SW 1271 (cell line): ENCODE measurements at regions not wholly inside any gene's neighbourhood (a gene's known extent, or its start where the extent isn't known, plus 50 kb on each side); places are given as distances from the start of the nearest gene placed in this dataset.

Experiments
- DNase-seq, 2 experiments: peaks; one replicate each; lab custom pipeline; 2025; lab: John Stamatoyannopoulos, UW

- peak in 1 of 2 experiments; percentile 23 for DNase-seq
Observed at GRCh38 chr3:194265996-194266964, 84.8 kb downstream of the CPN2 start.

GRCh38 chr3:194267744-194268653, 83.1 kb downstream of the CPN2 start:
- no peak for DNase-seq

GRCh38 chr3:194268654-194269512, 82.2 kb downstream of the CPN2 start:
- no peak for DNase-seq

GRCh38 chr3:194269610-194270145, 81.5 kb downstream of the CPN2 start:
- DNase-seq = no peak

- no peak for DNase-seq
Observed at GRCh38 chr3:194270627-194271459, 80.3 kb downstream of the CPN2 start.

GRCh38 chr3:194271460-194272035, 79.6 kb downstream of the CPN2 start:
- DNase-seq = no peak

GRCh38 chr3:194272221-194272620, 78.9 kb downstream of the CPN2 start:
- no peak for DNase-seq

GRCh38 chr3:194272861-194273742, 78.0 kb downstream of the CPN2 start:
- no peak for DNase-seq

GRCh38 chr3:194273743-194274310, 77.3 kb downstream of the CPN2 start:
- DNase-seq = no peak

GRCh38 chr3:194274424-194275085, 76.6 kb downstream of the CPN2 start:
- DNase-seq = no peak

- peak in 1 of 2 experiments; percentile 25 for DNase-seq
Observed at GRCh38 chr3:194275291-194275690, 75.8 kb downstream of the CPN2 start.

GRCh38 chr3:194275721-194276120, 75.4 kb downstream of the CPN2 start:
- DNase-seq = no peak

- no peak for DNase-seq
Observed at GRCh38 chr3:194276768-194277103, 74.4 kb downstream of the CPN2 start.

- no peak for DNase-seq
Observed at GRCh38 chr3:194277104-194277785, 73.9 kb downstream of the CPN2 start.

- DNase-seq = no peak
Observed at GRCh38 chr3:194277786-194278130, 73.4 kb downstream of the CPN2 start.

GRCh38 chr3:194278186-194278845, 72.8 kb downstream of the CPN2 start:
- no peak for DNase-seq

- no peak for DNase-seq
Observed at GRCh38 chr3:194279101-194279500, 72.0 kb downstream of the CPN2 start.
